ENCODE measurements at regions not wholly inside any gene's neighbourhood (a gene's known extent, or its start where the extent isn't known, plus 50 kb on each side); places are given as distances from the start of the nearest gene placed in this dataset.

- no peaks in the 10 kb centered on the region for H3K79me1 ChIP-seq (ENCODE audit: insufficient read depth, low read depth, low read length, poor library complexity, severe bottlenecking)
- H2BK5ac ChIP-seq (ENCODE audit: insufficient read length, low read length) = no peak overlapping the region
- no peak overlapping the region for H3K14ac ChIP-seq (ENCODE audit: insufficient read depth, low read length)
- no peak overlapping the region for H3K27ac Mint-ChIP-seq
- H2BK15ac ChIP-seq (ENCODE audit: low read depth, low read length) = no peak overlapping the region
- no peak overlapping the region for H2BK12ac ChIP-seq (ENCODE audit: insufficient read length, low read depth, low read length)
- H2BK120ac ChIP-seq (ENCODE audit: low read depth, low read length, poor library complexity, severe bottlenecking) = no peak overlapping the region
- no peak overlapping the region for H2AK5ac ChIP-seq (ENCODE audit: insufficient read length, low read length)
- TF ChIP-seq CTCF (conservative IDR thresholded peaks at IDR 0.05) = no peak
- H3T11ph ChIP-seq (ENCODE audit: low read length) = no peak overlapping the region
- no peak for DNase-seq
- H3K9me3 ChIP-seq (ENCODE audit: control insufficient read depth, low read depth, low read length) = no peaks in the 10 kb centered on the region
- peaks cover 5 to 14% of the 10 kb centered on the region in 2 experiments for H3K4me1 Mint-ChIP-seq
- no peak overlapping the region for H3K56ac ChIP-seq (ENCODE audit: insufficient read length, low read depth, low read length)
- H3K4me1 ChIP-seq (ENCODE audit: insufficient read depth, low read length) = no peaks in the 10 kb centered on the region
- no peaks in the 10 kb centered on the region for H3K23me2 ChIP-seq (ENCODE audit: insufficient read length, low read depth, low read length, poor library complexity, severe bottlenecking)
- H3K9ac ChIP-seq (ENCODE audit: extremely low read depth, insufficient read length, low read length) = no peak overlapping the region
- no peaks in the 10 kb centered on the region for H4K20me1 ChIP-seq (ENCODE audit: control insufficient read depth, insufficient read depth, insufficient read length)
- H3K4ac ChIP-seq (ENCODE audit: low read depth, low read length) = no peak overlapping the region
- WGBS (ENCODE audit: extremely low coverage, insufficient read length, low lambda C conversion rate) = no CpG with 5 or more reads among the region's 2 CpGs
- H3K36me3 Mint-ChIP-seq (ENCODE audit: insufficient read depth in 1 of 3, low read depth in 3 of 3) = no peaks in the 10 kb centered on the region
- no peak overlapping the region for H4K8ac ChIP-seq (replicated peaks; ENCODE audit: insufficient read length, low read depth, low read length)
- no peak overlapping the region for H3K4me3 Mint-ChIP-seq
- no peak overlapping the region for H3K23ac ChIP-seq (ENCODE audit: insufficient read length, low read depth, low read length)
- no peaks in the 10 kb centered on the region for H3K79me2 ChIP-seq (ENCODE audit: insufficient read depth, low read length)
- no peak overlapping the region for H4K5ac ChIP-seq (ENCODE audit: insufficient read length, low read depth, low read length)
- H3K4me2 ChIP-seq (ENCODE audit: insufficient read depth, insufficient read length, low read length) = no peak overlapping the region
- H3K18ac ChIP-seq (ENCODE audit: insufficient read length, low read depth, low read length) = no peak overlapping the region
- no peaks in the 10 kb centered on the region for H3K27me3 Mint-ChIP-seq (ENCODE audit: low read depth)
- no peaks in the 10 kb centered on the region for H3K9me3 Mint-ChIP-seq
- H3K27me3 ChIP-seq (ENCODE audit: insufficient read depth, low read length) = no peaks in the 10 kb centered on the region
- H2AFZ ChIP-seq (ENCODE audit: low read length) = no peak overlapping the region
- no peak overlapping the region for H3K27ac ChIP-seq (ENCODE audit: insufficient read length, low read depth, low read length)
- no peak overlapping the region for H2BK20ac ChIP-seq (ENCODE audit: low read depth, low read length, poor library complexity, severe bottlenecking)
- no peak overlapping the region for H4K91ac ChIP-seq (ENCODE audit: insufficient read length, low read depth, low read length)
These were observed 131.7 kb upstream of the CDH20 start for GRCh38 chr18:61201511-61201910.
